Type B pancreatic cell (in vitro differentiated cells): ENCODE measurements at regions not wholly inside any gene's neighbourhood (a gene's known extent, or its start where the extent isn't known, plus 50 kb on each side); places are given as distances from the start of the nearest gene placed in this dataset.

Experiments
- DNase-seq: peaks from one replicate; pipeline ENCODE4 v3.0.0; 2021; ENCODE audit warnings: mixed read lengths; ENCODE audit not compliant: unreplicated experiment; ENCODE audit errors: extremely low spot score
- H3K27ac Mint-ChIP-seq: 2 replicates; pipeline ENCODE4 v1.8.0; 2021; ENCODE audit warnings: mild to moderate bottlenecking, mixed read lengths
- H3K27me3 Mint-ChIP-seq: 2 replicates; pipeline ENCODE4 v1.8.0; 2021; ENCODE audit warnings: mixed read lengths
- H3K36me3 Mint-ChIP-seq: 2 replicates; pipeline ENCODE4 v1.8.0; 2021; ENCODE audit warnings: mixed read lengths
- H3K4me1 Mint-ChIP-seq: one replicate; pipeline ENCODE4 v1.8.0; 2021; ENCODE audit warnings: mixed read lengths; ENCODE audit not compliant: unreplicated experiment
- H3K4me3 Mint-ChIP-seq: 2 replicates; pipeline ENCODE4 v1.8.0; 2021; ENCODE audit warnings: mild to moderate bottlenecking, mixed read lengths
- H3K9me3 Mint-ChIP-seq: 2 replicates; pipeline ENCODE4 v1.8.0; 2021; ENCODE audit warnings: mixed read lengths
- CTCF ChIP-seq: fragments of 200-600 bp; sonication (generic); conservative IDR thresholded peaks from 2 replicates; pipeline ENCODE4 v1.5.0; 2021; ENCODE audit warnings: antibody characterized with exemption, mild to moderate bottlenecking

DNA sequence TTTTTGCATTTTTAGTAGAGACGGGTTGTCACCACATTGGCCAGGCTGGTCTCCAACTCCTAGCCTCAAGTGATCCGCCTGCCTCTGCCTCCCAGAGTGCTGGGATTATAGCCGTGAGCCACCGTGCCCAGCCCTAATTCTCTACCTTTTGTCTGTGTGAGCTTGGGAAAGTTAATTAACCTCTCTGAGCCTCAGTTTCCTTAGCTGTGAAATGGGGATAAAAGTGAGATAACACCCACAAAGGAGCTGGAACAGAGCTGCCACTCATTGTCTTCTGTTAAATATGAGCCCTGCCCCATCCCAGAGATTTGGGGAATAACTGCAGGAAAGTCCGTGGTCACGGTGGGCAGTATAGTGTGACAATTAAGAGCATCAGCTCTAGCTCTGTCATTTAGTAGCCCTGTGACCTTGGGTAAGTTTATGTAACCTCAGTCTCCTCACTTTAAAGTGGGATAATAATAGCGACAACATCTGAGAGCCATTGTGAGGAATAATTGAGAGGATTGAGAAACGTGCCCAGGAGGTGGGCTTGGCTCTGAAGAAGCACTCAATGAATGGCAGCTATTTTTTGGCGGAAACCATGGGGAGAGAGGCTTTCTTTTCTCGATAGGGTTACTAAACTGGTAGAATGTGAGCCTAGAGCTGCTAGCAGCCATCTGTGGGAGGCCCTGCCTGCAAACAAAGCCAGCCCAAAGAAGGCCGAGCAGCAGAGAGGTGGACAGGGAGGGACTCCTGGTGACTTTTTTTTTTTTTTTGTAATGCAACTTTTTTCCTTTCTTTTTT, 60.8 kb upstream of the MED13L start:
- DNase-seq = no peak
- Mint-ChIP-seq H3K27ac (no peak overlapping the region), H3K36me3 (no peaks in the 10 kb centered on the region), H3K9me3 (peaks cover 4% of the 10 kb centered on the region), H3K4me3 (no peak overlapping the region), H3K4me1 (peaks cover 12% of the 10 kb centered on the region), H3K27me3 (peaks cover 2% of the 10 kb centered on the region)
- TF ChIP-seq CTCF = no peak

GRCh38 chr12:116339062-116339461, 61.6 kb upstream of the MED13L start:
- no peak overlapping the region for H3K4me3 Mint-ChIP-seq
- DNase-seq = no peak
- peaks cover 2% of the 10 kb centered on the region for H3K27me3 Mint-ChIP-seq
- no peak overlapping the region for H3K27ac Mint-ChIP-seq
- TF ChIP-seq CTCF = no peak
- H3K36me3 Mint-ChIP-seq = no peaks in the 10 kb centered on the region
- peaks cover 4% of the 10 kb centered on the region for H3K9me3 Mint-ChIP-seq
- peaks cover 9% of the 10 kb centered on the region for H3K4me1 Mint-ChIP-seq

GRCh38 chr12:116339800-116340371, 62.4 kb upstream of the MED13L start:
- Mint-ChIP-seq H3K4me1 (peaks cover 9% of the 10 kb centered on the region), H3K27me3 (peaks cover 2% of the 10 kb centered on the region), H3K9me3 (peaks cover 4% of the 10 kb centered on the region), H3K36me3 (no peaks in the 10 kb centered on the region), H3K27ac (no peak overlapping the region), H3K4me3 (no peak overlapping the region)
- no peak for TF ChIP-seq CTCF
- no peak for DNase-seq

GRCh38 chr12:116343331-116343884, 65.9 kb upstream of the MED13L start:
- Mint-ChIP-seq H3K4me1 (peaks cover 21% of the 10 kb centered on the region), H3K27ac (no peak overlapping the region), H3K36me3 (no peaks in the 10 kb centered on the region), H3K27me3 (no peaks in the 10 kb centered on the region), H3K9me3 (peaks cover 4% of the 10 kb centered on the region), H3K4me3 (no peak overlapping the region)
- DNase-seq = no peak
- no peak for TF ChIP-seq CTCF

GRCh38 chr12:116346222-116346621, 68.7 kb upstream of the MED13L start:
- TF ChIP-seq CTCF = no peak
- no peaks in the 10 kb centered on the region for H3K27me3 Mint-ChIP-seq
- peak overlapping the region; percentile 15 for H3K27ac Mint-ChIP-seq
- peaks cover 4% of the 10 kb centered on the region for H3K9me3 Mint-ChIP-seq
- H3K4me1 Mint-ChIP-seq = peaks cover 16% of the 10 kb centered on the region
- peak overlapping the region; percentile 30 for H3K4me3 Mint-ChIP-seq
- no peak for DNase-seq
- H3K36me3 Mint-ChIP-seq = no peaks in the 10 kb centered on the region
